Right lobe of liver (tissue), 6 donors: ENCODE measurements at regions not wholly inside any gene's neighbourhood (a gene's known extent, or its start where the extent isn't known, plus 50 kb on each side); places are given as distances from the start of the nearest gene placed in this dataset.
A peak's percentile ranks its signal among the peaks of the same experiment; 100 is the strongest.

Experiments used
- ATAC-seq, 4 donors: fragments of 200-7000 bp; cut with Tn5 transposase; one replicate each; pipeline ENCODE4 v1.9.1; 2020; ENCODE audit warnings: mild to moderate bottlenecking in 4 of 4, moderate library complexity in 4 of 4
- DNase-seq, 3 donors: peaks; one replicate each; pipeline ENCODE4 v3.0.0-alpha.2; 2020
- H3K27ac ChIP-seq, 3 donors: fragments of 200-600 bp; one replicate each; pipeline ENCODE4 v1.8.0; 2022
- H3K27me3 ChIP-seq, 2 donors: fragments of 200-600 bp; one replicate each; pipeline ENCODE4 v1.8.0; 2022
- H3K36me3 ChIP-seq, 4 donors: fragments of 200-600 bp; sonication (generic) in 1 of 4; one replicate each; pipeline versions ENCODE4 v1.5.1 to v1.8.0; 2017 to 2022; ENCODE audit warnings: control low read depth in 1 of 4
- H3K4me1 ChIP-seq, 4 donors: fragments of 200-600 bp; sonication (generic) in 1 of 4; one replicate each; pipeline versions ENCODE4 v1.5.1 to v1.8.0; 2017 to 2022; ENCODE audit warnings: control low read depth in 1 of 4
- H3K4me3 ChIP-seq, 3 donors: fragments of 200-600 bp; one replicate each; pipeline ENCODE4 v1.8.0; 2022
- H3K9me3 ChIP-seq, 4 donors: fragments of 200-600 bp; sonication (generic) in 1 of 4; one replicate each; pipeline versions ENCODE4 v1.5.1 to v1.8.0; 2017 to 2022; ENCODE audit warnings: control low read depth in 1 of 4
- CTCF ChIP-seq, 4 donors: fragments of 200-600 bp in 3 of 4; fragments of 450-650 bp in 1 of 4; IDR thresholded peaks; one replicate each; pipeline versions ENCODE4 v1.5.1 to v1.8.0; 2016 to 2022; ENCODE audit warnings: antibody characterized with exemption in 4 of 4, mild to moderate bottlenecking in 2 of 4
- POLR2A ChIP-seq: fragments of 450-650 bp; IDR thresholded peaks from one replicate; pipeline ENCODE4 v1.6.1; 2017; ENCODE audit warnings: antibody characterized with exemption, mild to moderate bottlenecking
- WGBS: methylation state at CpG from one replicate; pipeline ENCODE4 v1.1.6; 2018; ENCODE audit warnings: low coverage, low lambda C conversion rate; ENCODE audit not compliant: insufficient coverage; ENCODE audit errors: missing lambda C conversion rate; 5-methylcytosine and 5-hydroxymethylcytosine counted together
- intact Hi-C, 2 donors: fragments of 100-400 bp; cut with DNase I; formaldehyde crosslinking; loops; one replicate each; pipeline versions ENCODE4 v1.11.2 to v1.14.1; 2022
- donor health status: DM: no; HTN: yes; CAD: no.
- donor health status: DM: no; HTN: no; CAD: no.
- donor health status: DM: no; HTN: no; CAD: no.
- donor health status: DM: no; HTN: yes; CAD: no.
- donor health status: DM: no; HTN: yes; CAD: no.

GRCh38 chr5:60527072-60527471 lies 172.9 kb downstream of the DEPDC1B start:
- Histone ChIP-seq H3K9me3 (no peaks in the 10 kb centered on the region), H3K36me3 (no peaks in the 10 kb centered on the region), H3K4me1 (no peaks in the 10 kb centered on the region), H3K27ac (no peak overlapping the region), H3K4me3 (no peak overlapping the region), H3K27me3 (no peaks in the 10 kb centered on the region)
- TF ChIP-seq CTCF (IDR thresholded peaks at IDR 0.05) = no peak
- TF ChIP-seq POLR2A = no peak
- WGBS = 100% methylated on average over 1 of the region's 5 CpGs
- no peak for DNase-seq
- no peak for ATAC-seq
- intact Hi-C loops = no loop called here

GRCh38 chr5:60526336-60526875 lies 173.6 kb downstream of the DEPDC1B start:
- Histone ChIP-seq H3K4me1 (no peaks in the 10 kb centered on the region), H3K36me3 (no peaks in the 10 kb centered on the region), H3K27ac (no peak overlapping the region), H3K27me3 (no peaks in the 10 kb centered on the region), H3K9me3 (no peaks in the 10 kb centered on the region), H3K4me3 (no peak overlapping the region)
- WGBS = 50% methylated on average over 8 of the region's 8 CpGs
- ATAC-seq (no peak), DNase-seq (no peak)
- TF ChIP-seq CTCF (IDR thresholded peaks at IDR 0.05) (no peak), POLR2A (no peak)
- intact Hi-C loops = no loop called here

- ATAC-seq (no peak), DNase-seq (no peak)
- H3K27ac ChIP-seq = no peak overlapping the region
- TF ChIP-seq POLR2A (no peak), CTCF (IDR thresholded peaks at IDR 0.05) (no peak)
- no peaks in the 10 kb centered on the region for H3K9me3 ChIP-seq
- no peaks in the 10 kb centered on the region for H3K27me3 ChIP-seq
- 53% methylated on average over 4 of the region's 4 CpGs for WGBS
- H3K36me3 ChIP-seq = no peaks in the 10 kb centered on the region
- intact Hi-C loops = no loop called here
- H3K4me3 ChIP-seq = no peak overlapping the region
- no peaks in the 10 kb centered on the region for H3K4me1 ChIP-seq
Observed at GRCh38 chr5:60522292-60522905, 177.6 kb downstream of the DEPDC1B start.

GRCh38 chr5:60521376-60522291 lies 178.3 kb downstream of the DEPDC1B start:
- TF ChIP-seq POLR2A = no peak
- TF ChIP-seq CTCF (IDR thresholded peaks at IDR 0.05) = no peak
- H3K36me3 ChIP-seq = no peaks in the 10 kb centered on the region
- 36% methylated on average over 5 of the region's 5 CpGs for WGBS
- ATAC-seq (peak in 2 of 4 donors; percentile 17 to 61), DNase-seq (no peak)
- no peak overlapping the region for H3K27ac ChIP-seq
- H3K4me3 ChIP-seq = no peak overlapping the region
- intact Hi-C loops = no loop called here
- H3K27me3 ChIP-seq = no peaks in the 10 kb centered on the region
- no peaks in the 10 kb centered on the region for H3K9me3 ChIP-seq
- no peaks in the 10 kb centered on the region for H3K4me1 ChIP-seq
